ENCODE measurements at regions not wholly inside any gene's neighbourhood (a gene's known extent, or its start where the extent isn't known, plus 50 kb on each side); places are given as distances from the start of the nearest gene placed in this dataset.

GRCh38 chr9:89923174-89923573 lies 318.4 kb downstream of the GADD45G start:
- TF ChIP-seq POLR2AphosphoS5 (IDR thresholded peaks at IDR 0.05) (no peak), POLR2A (IDR thresholded peaks at IDR 0.05) (no peak), CTCF (IDR thresholded peaks at IDR 0.05) (no peak)
